ENCODE measurements at regions not wholly inside any gene's neighbourhood (a gene's known extent, or its start where the extent isn't known, plus 50 kb on each side); places are given as distances from the start of the nearest gene placed in this dataset.

DNA sequence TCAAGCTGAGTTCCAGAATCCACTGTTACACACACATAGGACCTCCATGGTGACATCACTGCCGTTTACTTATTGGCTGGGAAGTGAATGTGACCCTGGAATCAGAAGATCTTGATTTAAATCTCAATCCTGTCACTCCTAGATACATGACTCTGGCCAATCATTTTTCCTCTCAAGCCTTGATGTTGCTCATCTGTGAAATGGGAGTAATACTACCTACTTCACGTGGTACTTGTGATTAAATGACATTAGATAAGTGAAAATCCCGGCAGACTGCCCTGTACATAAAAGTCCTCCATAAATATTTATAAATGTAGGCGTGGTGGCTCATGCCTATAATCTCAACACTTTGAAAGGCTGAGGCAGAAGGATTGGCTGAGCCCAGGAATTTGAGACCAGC is 88.0 kb upstream of the SVIL start:
- H3K4me1 ChIP-seq, result peaks cover 23% of the 10 kb centered on the region
- 71% methylated on average over 4 of the region's 4 CpGs for WGBS
- H3K27me3 ChIP-seq, result no peaks in the 10 kb centered on the region
- peak overlapping the region; percentile 33 for H3K27ac ChIP-seq
- no peak overlapping the region for H3K4me3 ChIP-seq
- H3K36me3 ChIP-seq, result no peaks in the 10 kb centered on the region
- no peaks in the 10 kb centered on the region for H3K9me3 ChIP-seq
- DNase-seq (ENCODE audit: low spot score in 2 of 2), result no peak
- TF ChIP-seq EP300 (IDR thresholded peaks at IDR 0.05), result no peak
- TF ChIP-seq, protein P1, sequence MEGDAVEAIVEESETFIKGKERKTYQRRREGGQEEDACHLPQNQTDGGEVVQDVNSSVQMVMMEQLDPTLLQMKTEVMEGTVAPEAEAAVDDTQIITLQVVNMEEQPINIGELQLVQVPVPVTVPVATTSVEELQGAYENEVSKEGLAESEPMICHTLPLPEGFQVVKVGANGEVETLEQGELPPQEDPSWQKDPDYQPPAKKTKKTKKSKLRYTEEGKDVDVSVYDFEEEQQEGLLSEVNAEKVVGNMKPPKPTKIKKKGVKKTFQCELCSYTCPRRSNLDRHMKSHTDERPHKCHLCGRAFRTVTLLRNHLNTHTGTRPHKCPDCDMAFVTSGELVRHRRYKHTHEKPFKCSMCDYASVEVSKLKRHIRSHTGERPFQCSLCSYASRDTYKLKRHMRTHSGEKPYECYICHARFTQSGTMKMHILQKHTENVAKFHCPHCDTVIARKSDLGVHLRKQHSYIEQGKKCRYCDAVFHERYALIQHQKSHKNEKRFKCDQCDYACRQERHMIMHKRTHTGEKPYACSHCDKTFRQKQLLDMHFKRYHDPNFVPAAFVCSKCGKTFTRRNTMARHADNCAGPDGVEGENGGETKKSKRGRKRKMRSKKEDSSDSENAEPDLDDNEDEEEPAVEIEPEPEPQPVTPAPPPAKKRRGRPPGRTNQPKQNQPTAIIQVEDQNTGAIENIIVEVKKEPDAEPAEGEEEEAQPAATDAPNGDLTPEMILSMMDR (IDR thresholded peaks at IDR 0.05), result no peak
- no peak for TF ChIP-seq POLR2A (IDR thresholded peaks at IDR 0.05)
- no peak for TF ChIP-seq POLR2AphosphoS5 (IDR thresholded peaks at IDR 0.05)

DNA sequence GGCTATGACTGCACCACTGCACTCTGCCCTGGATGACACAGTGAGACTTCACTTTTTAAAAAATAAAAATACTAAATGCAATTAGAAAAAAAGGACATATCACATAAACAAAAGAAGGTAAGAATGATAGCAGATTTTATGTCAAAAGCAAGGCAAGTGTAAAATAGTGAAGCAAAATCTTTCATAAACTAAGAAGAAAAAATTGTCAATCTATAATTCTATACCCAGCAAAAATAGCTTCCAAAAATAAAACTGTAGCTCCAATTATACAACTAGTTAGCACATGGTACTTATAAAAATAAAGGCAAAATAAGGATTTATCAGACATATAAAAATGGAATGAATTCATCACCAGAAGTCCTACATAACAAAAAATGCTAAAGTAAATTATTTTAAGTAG is 85.4 kb upstream of the SVIL start:
- no peak for DNase-seq (ENCODE audit: low spot score in 2 of 2)
- Histone ChIP-seq H3K27me3 (no peaks in the 10 kb centered on the region), H3K36me3 (no peaks in the 10 kb centered on the region), H3K9me3 (no peaks in the 10 kb centered on the region), H3K4me3 (no peak overlapping the region), H3K4me1 (peaks cover 20% of the 10 kb centered on the region), H3K27ac (no peak overlapping the region)
- TF ChIP-seq POLR2A (IDR thresholded peaks at IDR 0.05), result no peak
- no peak for TF ChIP-seq POLR2AphosphoS5 (IDR thresholded peaks at IDR 0.05)
- TF ChIP-seq EP300 (IDR thresholded peaks at IDR 0.05), result no peak
- TF ChIP-seq, protein P1 (IDR thresholded peaks at IDR 0.05), result no peak

DNA sequence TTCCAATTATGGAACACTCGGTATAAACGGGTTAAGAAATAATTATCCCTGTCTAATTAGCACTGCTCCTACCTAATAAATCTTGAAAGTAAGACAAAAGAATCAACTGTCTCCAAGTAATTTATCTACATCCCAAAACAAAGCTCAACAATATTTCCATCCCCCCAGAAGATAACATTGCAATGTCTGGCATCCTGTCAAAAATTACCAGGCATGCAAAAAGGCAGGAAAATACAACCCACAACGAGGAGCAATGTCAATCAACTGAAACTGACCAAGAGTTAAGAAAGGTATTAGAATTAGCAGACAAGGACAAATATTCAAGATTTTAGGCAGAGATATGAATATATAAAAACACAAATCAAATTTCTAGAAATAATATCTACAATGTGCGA is 84.5 kb upstream of the SVIL start:
- TF ChIP-seq POLR2A (IDR thresholded peaks at IDR 0.05) (no peak), EP300 (IDR thresholded peaks at IDR 0.05) (no peak), POLR2AphosphoS5 (IDR thresholded peaks at IDR 0.05) (no peak)
- TF ChIP-seq, protein P1 (IDR thresholded peaks at IDR 0.05), result no peak
- Histone ChIP-seq H3K4me1 (peaks cover 17% of the 10 kb centered on the region), H3K27ac (no peak overlapping the region), H3K4me3 (no peak overlapping the region), H3K9me3 (no peaks in the 10 kb centered on the region), H3K27me3 (no peaks in the 10 kb centered on the region), H3K36me3 (no peaks in the 10 kb centered on the region)
- WGBS, result 77% methylated on average over 4 of the region's 4 CpGs
- no peak for DNase-seq (ENCODE audit: low spot score in 2 of 2)

DNA sequence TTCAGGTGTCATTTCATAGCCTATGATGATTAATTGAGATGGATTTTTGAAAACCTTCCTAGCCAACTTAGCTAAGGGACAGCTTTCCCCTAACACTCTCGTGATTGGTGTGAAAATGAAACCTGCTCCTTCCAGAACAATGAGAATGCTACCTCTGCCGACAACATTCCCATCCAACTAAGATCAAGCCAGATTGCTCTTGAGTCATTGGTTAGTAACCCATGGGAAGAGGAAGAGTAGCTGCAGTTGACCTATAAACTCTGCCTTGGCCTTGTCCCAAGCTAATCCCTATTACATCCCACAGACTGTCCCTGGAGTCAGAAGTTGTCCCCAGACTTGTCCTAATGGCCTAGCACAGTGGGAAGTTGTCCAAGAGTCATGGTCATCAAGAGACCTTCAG is 80.5 kb upstream of the SVIL start:
- DNase-seq (ENCODE audit: low spot score in 2 of 2), result no peak
- Histone ChIP-seq H3K4me3 (no peak overlapping the region), H3K27ac (no peak overlapping the region), H3K9me3 (no peaks in the 10 kb centered on the region), H3K4me1 (peaks cover 15% of the 10 kb centered on the region), H3K27me3 (no peaks in the 10 kb centered on the region), H3K36me3 (no peaks in the 10 kb centered on the region)
- TF ChIP-seq POLR2A (IDR thresholded peaks at IDR 0.05), result no peak
- TF ChIP-seq, protein P1 (IDR thresholded peaks at IDR 0.05), result no peak
- no peak for TF ChIP-seq POLR2AphosphoS5 (IDR thresholded peaks at IDR 0.05)
- TF ChIP-seq EP300 (IDR thresholded peaks at IDR 0.05), result no peak
- 88% methylated on average over 2 of the region's 2 CpGs for WGBS

DNA sequence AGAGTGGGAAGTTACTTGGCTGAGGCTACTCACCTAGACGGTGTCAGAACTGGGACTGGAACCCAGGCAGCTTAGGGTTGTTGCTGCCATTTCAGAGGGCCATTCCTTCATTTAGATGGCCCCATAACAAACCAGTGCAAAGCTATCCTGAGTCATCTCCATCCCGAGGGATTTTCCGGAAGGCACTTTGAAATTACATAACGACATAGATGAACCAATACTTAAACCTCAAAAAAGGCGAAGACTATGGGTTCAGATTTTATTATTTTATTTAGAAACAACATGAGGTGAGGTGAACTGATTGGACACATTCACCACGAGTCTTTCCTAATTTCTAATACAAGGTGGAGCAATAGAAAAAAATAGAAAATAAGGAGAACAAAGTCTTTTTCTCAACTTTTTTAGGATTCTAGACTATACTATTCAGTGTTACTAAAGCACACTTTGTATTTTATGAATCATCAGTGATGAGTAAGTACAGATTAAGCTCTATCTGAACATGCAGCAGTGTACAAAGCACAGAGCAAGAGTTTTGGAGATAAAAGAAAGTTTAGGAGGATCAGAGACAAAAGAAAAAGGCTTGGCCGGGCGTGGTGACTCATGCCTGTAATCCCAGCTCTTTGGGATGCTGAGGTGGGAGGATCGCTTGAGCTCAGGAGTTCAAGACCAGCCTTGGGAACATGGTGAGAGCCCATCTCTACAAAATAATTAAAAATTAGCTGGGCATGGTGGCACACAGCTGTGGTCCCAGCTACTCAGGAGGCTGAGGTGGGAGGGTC is 79.5 kb upstream of the SVIL start:
- WGBS, result 71% methylated on average over 9 of the region's 9 CpGs
- H3K27ac ChIP-seq, result no peak overlapping the region
- H3K9me3 ChIP-seq, result no peaks in the 10 kb centered on the region
- DNase-seq (ENCODE audit: low spot score in 2 of 2), result no peak
- no peak overlapping the region for H3K4me3 ChIP-seq
- H3K36me3 ChIP-seq, result no peaks in the 10 kb centered on the region
- no peaks in the 10 kb centered on the region for H3K27me3 ChIP-seq
- peaks cover 15% of the 10 kb centered on the region for H3K4me1 ChIP-seq
- TF ChIP-seq POLR2A (IDR thresholded peaks at IDR 0.05) (no peak), POLR2AphosphoS5 (IDR thresholded peaks at IDR 0.05) (no peak), EP300 (IDR thresholded peaks at IDR 0.05) (no peak)
- TF ChIP-seq, protein P1 (IDR thresholded peaks at IDR 0.05), result no peak
